OCI-LY7 (cell line): ENCODE measurements at regions not wholly inside any gene's neighbourhood (a gene's known extent, or its start where the extent isn't known, plus 50 kb on each side); places are given as distances from the start of the nearest gene placed in this dataset.

Experiments
- BruUV-seq: library from RNA; stranded (reverse); fragments of 400-500 nt; replicated peaks from 2 replicates; lab custom pipeline; 2021; lab: Mats Ljungman, UMichigan
- CTCF ChIA-PET: fragments of 300-600 bp; sonication (Branson Sonifier 250); formaldehyde crosslinking; loops from one replicate; lab custom pipeline; 2022; ENCODE audit warnings: antibody characterized with exemption; ENCODE audit not compliant: unreplicated experiment; lab: Charles Lee
- POLR2A ChIA-PET: fragments of 300-600 bp; sonication (Branson Sonifier 250); formaldehyde crosslinking; loops from one replicate; lab custom pipeline; 2022; ENCODE audit warnings: antibody characterized with exemption; lab: Charles Lee
- DNase-seq: peaks from one replicate; pipeline ENCODE4 v3.0.0-alpha.2; 2015; ENCODE audit warnings: low spot score
- H2AFZ ChIP-seq: fragments of 200-600 bp; sonication (generic), shearing (Covaris generic); 2 replicates; pipeline ENCODE4 v1.6.1; 2014; ENCODE audit warnings: mild to moderate bottlenecking, antibody characterized with exemption, low read length, moderate library complexity
- H3K27ac ChIP-seq: fragments of 200-600 bp; sonication (generic); 2 replicates; pipeline ENCODE4 v1.5.1; 2014; ENCODE audit warnings: mixed run types, low read depth, mild to moderate bottlenecking, moderate library complexity, low read length, inconsistent platforms; ENCODE audit not compliant: poor library complexity, severe bottlenecking
- H3K36me3 ChIP-seq: fragments of 200-600 bp; sonication (generic); 2 replicates; pipeline ENCODE4 v1.6.1; 2014; ENCODE audit warnings: mild to moderate bottlenecking, antibody characterized with exemption, low read length, moderate library complexity, mixed read lengths; ENCODE audit not compliant: insufficient read depth
- H3K4me1 ChIP-seq: fragments of 200-600 bp; sonication (generic); 2 replicates; pipeline ENCODE4 v1.5.1; 2014; ENCODE audit warnings: mild to moderate bottlenecking, low read length; ENCODE audit not compliant: insufficient read depth, poor library complexity, severe bottlenecking
- H3K4me2 ChIP-seq: fragments of 200-600 bp; sonication (generic); 2 replicates; pipeline ENCODE4 v1.6.1; 2014; ENCODE audit warnings: mild to moderate bottlenecking, low read length
- H3K4me3 ChIP-seq: fragments of 200-600 bp; sonication (generic); 2 replicates; pipeline ENCODE4 v1.5.1; 2014; ENCODE audit warnings: mild to moderate bottlenecking, low read depth, low read length; ENCODE audit not compliant: poor library complexity, severe bottlenecking
- H3K79me2 ChIP-seq: fragments of 200-600 bp; sonication (generic); 2 replicates; pipeline ENCODE4 v1.6.1; 2016; ENCODE audit warnings: low read depth, mild to moderate bottlenecking, low read length, moderate library complexity, mixed read lengths; ENCODE audit not compliant: insufficient read depth
- H3K9me2 ChIP-seq: fragments of 200-600 bp; sonication (generic); 2 replicates; pipeline ENCODE4 v1.6.1; 2016; ENCODE audit warnings: mild to moderate bottlenecking, low read length, mixed read lengths; ENCODE audit not compliant: insufficient read depth
- H3K9me3 ChIP-seq: fragments of 200-600 bp; sonication (generic); 2 replicates; pipeline ENCODE4 v1.6.1; 2014; ENCODE audit warnings: mild to moderate bottlenecking, mixed run types, low read length, mixed read lengths
- H4K20me1 ChIP-seq: fragments of 200-600 bp; sonication (generic); 2 replicates; pipeline ENCODE4 v1.6.1; 2014; ENCODE audit warnings: mild to moderate bottlenecking, antibody characterized with exemption, low read length, moderate library complexity, mixed read lengths; ENCODE audit not compliant: insufficient read depth
- EZH2phosphoT487 ChIP-seq: fragments of 200-600 bp; sonication (generic); IDR thresholded peaks from 2 replicates; pipeline ENCODE4 v1.6.1; 2018; ENCODE audit warnings: low read depth, borderline replicate concordance, mild to moderate bottlenecking, mixed run types, antibody characterized with exemption, low read length, moderate library complexity, mixed read lengths
- intact Hi-C: fragments of 100-400 bp; cut with micrococcal nuclease; formaldehyde crosslinking; loops from one replicate; pipeline ENCODE4 v1.10.0; 2022; ENCODE audit not compliant: unreplicated experiment
- TF ChIP-seq, protein P1 (sequence below): fragments of 200-600 bp; sonication (generic); conservative IDR thresholded peaks from 2 replicates; pipeline ENCODE4 v1.5.1; 2014; ENCODE audit warnings: mild to moderate bottlenecking, antibody characterized with exemption, low read length, moderate library complexity, mixed read lengths

DNA sequence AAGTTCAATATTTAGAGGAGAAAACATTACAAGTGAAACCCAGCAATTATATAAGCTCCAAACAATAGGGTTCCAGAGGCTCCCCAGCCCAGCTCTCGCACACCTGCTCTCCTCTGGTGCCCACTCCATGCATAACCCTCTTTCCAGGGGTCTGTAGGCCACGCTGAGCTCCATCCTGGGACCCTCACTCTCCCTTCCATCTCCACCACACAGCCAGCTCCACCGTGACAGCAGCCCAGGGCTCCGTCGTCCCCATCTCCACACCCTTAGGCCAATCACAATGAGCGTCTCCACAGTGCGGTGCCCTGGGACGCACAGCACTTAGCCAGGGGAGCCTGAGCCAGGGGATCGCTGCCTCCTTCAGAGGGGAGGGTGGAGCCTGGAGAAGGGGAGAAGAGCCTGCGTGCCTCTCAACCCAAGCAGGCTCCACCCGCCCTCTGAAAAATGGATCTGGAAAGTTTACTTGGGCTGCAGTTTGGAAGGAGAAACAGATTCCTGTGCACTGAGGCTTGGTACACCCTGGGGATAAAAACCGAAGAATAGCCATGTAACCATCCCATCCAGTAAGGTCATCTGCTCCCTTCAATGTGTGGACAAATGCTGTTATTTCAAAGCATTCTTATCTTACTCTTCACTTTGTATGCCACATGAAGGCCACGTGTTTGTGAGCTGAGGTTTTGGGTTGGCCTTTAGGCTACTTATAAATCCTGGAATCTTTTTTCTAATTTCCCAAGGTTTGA lies 72.4 kb upstream of the GGTLC1 start:
- no peaks in the 10 kb centered on the region for H3K79me2 ChIP-seq
- TF ChIP-seq, protein P1, sequence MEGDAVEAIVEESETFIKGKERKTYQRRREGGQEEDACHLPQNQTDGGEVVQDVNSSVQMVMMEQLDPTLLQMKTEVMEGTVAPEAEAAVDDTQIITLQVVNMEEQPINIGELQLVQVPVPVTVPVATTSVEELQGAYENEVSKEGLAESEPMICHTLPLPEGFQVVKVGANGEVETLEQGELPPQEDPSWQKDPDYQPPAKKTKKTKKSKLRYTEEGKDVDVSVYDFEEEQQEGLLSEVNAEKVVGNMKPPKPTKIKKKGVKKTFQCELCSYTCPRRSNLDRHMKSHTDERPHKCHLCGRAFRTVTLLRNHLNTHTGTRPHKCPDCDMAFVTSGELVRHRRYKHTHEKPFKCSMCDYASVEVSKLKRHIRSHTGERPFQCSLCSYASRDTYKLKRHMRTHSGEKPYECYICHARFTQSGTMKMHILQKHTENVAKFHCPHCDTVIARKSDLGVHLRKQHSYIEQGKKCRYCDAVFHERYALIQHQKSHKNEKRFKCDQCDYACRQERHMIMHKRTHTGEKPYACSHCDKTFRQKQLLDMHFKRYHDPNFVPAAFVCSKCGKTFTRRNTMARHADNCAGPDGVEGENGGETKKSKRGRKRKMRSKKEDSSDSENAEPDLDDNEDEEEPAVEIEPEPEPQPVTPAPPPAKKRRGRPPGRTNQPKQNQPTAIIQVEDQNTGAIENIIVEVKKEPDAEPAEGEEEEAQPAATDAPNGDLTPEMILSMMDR = no peak
- TF ChIP-seq EZH2phosphoT487 = no peak
- H3K27ac ChIP-seq = no peak overlapping the region
- DNase-seq = no peak
- no peak overlapping the region for H3K4me3 ChIP-seq
- intact Hi-C loops = no loop called here
- ChIA-PET CTCF (no interaction called here), POLR2A (no interaction called here)
- no peaks in the 10 kb centered on the region for H3K36me3 ChIP-seq
- BruUV-seq = no TSS peak
- H2AFZ ChIP-seq = no peak overlapping the region
- H3K9me3 ChIP-seq = no peaks in the 10 kb centered on the region
- no peak overlapping the region for H3K4me2 ChIP-seq
- no peaks in the 10 kb centered on the region for H3K9me2 ChIP-seq
- H3K4me1 ChIP-seq = no peaks in the 10 kb centered on the region
- no peaks in the 10 kb centered on the region for H4K20me1 ChIP-seq

DNA sequence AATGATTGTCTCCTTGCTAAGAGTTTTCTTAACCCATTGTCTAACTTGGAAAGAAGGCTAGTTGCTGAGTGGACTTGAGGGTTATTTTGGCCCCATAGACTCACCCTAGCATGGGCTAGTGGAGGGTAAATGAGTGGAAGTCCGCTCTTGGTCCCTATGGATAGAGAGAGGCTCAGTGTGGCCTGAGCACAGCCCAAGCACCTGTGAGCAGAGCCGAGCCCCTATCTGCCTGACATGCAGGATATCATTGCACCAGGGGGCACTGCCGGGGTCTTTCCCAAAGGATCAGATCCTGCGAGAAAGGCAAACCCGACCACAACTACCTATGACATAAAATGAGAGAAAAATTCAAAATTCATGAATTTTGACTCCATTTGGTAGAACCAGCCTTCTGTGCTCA lies 70.6 kb upstream of the GGTLC1 start:
- Histone ChIP-seq H3K4me2 (no peak overlapping the region), H3K4me3 (no peak overlapping the region), H2AFZ (no peak overlapping the region), H3K36me3 (no peaks in the 10 kb centered on the region), H3K79me2 (no peaks in the 10 kb centered on the region), H3K27ac (no peak overlapping the region), H3K4me1 (no peaks in the 10 kb centered on the region), H4K20me1 (no peaks in the 10 kb centered on the region), H3K9me3 (no peaks in the 10 kb centered on the region), H3K9me2 (no peaks in the 10 kb centered on the region)
- POLR2A ChIA-PET = no interaction called here
- DNase-seq = no peak
- CTCF ChIA-PET = no interaction called here
- TF ChIP-seq, protein P1 = no peak
- TF ChIP-seq EZH2phosphoT487 = no peak
- no TSS peak for BruUV-seq
- intact Hi-C loops = no loop called here

DNA sequence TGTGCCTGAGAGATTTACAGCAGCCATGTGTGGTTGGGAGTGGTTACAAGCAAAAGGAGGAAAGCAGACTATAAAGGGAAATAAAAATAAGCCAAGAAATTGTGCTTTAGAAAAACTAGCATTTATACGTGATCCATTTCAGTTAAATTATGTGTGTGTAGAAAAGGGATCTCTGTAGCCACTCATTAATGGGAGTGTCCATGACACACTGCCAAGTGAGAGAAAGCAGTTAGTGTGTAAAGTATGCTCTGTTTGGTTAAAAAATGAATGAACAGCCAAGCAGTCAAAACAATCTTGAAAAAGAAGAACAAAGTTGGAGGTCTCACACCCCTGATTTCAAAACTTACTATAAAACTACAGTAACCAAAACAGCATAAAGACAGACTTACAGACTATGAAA lies 67.9 kb upstream of the GGTLC1 start:
- TF ChIP-seq, protein P1 = no peak
- no peak for TF ChIP-seq EZH2phosphoT487
- ChIA-PET CTCF (no interaction called here), POLR2A (no interaction called here)
- no peak for DNase-seq
- Histone ChIP-seq H2AFZ (no peak overlapping the region), H3K36me3 (no peaks in the 10 kb centered on the region), H3K9me2 (no peaks in the 10 kb centered on the region), H3K4me2 (no peak overlapping the region), H3K4me1 (no peaks in the 10 kb centered on the region), H4K20me1 (no peaks in the 10 kb centered on the region), H3K9me3 (no peaks in the 10 kb centered on the region), H3K4me3 (no peak overlapping the region), H3K79me2 (no peaks in the 10 kb centered on the region), H3K27ac (no peak overlapping the region)
- BruUV-seq = no TSS peak
- intact Hi-C loops = no loop called here
